GM12878 (cell line): ENCODE measurements at regions not wholly inside any gene's neighbourhood (a gene's known extent, or its start where the extent isn't known, plus 50 kb on each side); places are given as distances from the start of the nearest gene placed in this dataset.

Experiments used
- ATAC-seq: fragments of 200-7000 bp; cut with Tn5 transposase; 3 replicates; pipeline ENCODE4 v1.9.1; 2020; ENCODE audit warnings: mild to moderate bottlenecking, moderate library complexity
- BruUV-seq: library from RNA; stranded (reverse); fragments of 400-500 nt; replicated peaks from 2 replicates; lab custom pipeline; 2021; lab: Mats Ljungman, UMichigan
- CTCF ChIA-PET: fragments of 300-600 bp; sonication (Branson Sonifier 250); formaldehyde crosslinking; extraction: SDS; loops from one replicate; lab custom pipeline; 2021; ENCODE audit warnings: inconsistent platforms; lab: Yijun Ruan, JAX
- POLR2A ChIA-PET: fragments of 350-600 bp; formaldehyde crosslinking; extraction: SDS; loops from one replicate; lab custom pipeline; 2021; ENCODE audit warnings: inconsistent platforms; lab: Charles Lee
- RAD21 ChIA-PET: fragments of 300-600 bp; sonication (Branson Sonifier 250); formaldehyde crosslinking; loops from one replicate; lab custom pipeline; 2023; ENCODE audit warnings: antibody characterized with exemption; ENCODE audit not compliant: unreplicated experiment; lab: Charles Lee
- SMC1A ChIA-PET: fragments of 300-600 bp; sonication (Branson Sonifier 250); formaldehyde crosslinking; loops from one replicate; lab custom pipeline; 2023; ENCODE audit not compliant: unreplicated experiment, uncharacterized antibody; lab: Charles Lee
- DNase-seq: peaks from one replicate; pipeline ENCODE4 v3.0.0-alpha.2; 2011; ENCODE audit warnings: low read depth, low spot score
- FAIRE-seq: peaks from 3 replicates; lab custom pipeline; 2011; peaks lifted over from hg19 to GRCh38; lab: Jason Lieb, UNC
- H2AFZ ChIP-seq: 2 replicates; pipeline ENCODE4 v1.6.0; 2011; ENCODE audit warnings: low read depth, low read length, control low read depth; ENCODE audit not compliant: control insufficient read depth
- H3K27ac ChIP-seq: 2 replicates; pipeline ENCODE4 v1.5.1; 2011; ENCODE audit warnings: control low read depth; ENCODE audit not compliant: control insufficient read depth, insufficient read depth
- H3K27me3 ChIP-seq, 2 experiments: replicated peaks in 1 of 2; 2 replicates each; pipeline versions ENCODE4 v1.6.0 to v1.6.1; 2011; ENCODE audit warnings: low read length in 1 of 2; ENCODE audit not compliant: control insufficient read depth in 2 of 2, insufficient read depth in 2 of 2
- H3K36me3 ChIP-seq, 2 experiments: 2 replicates each; pipeline ENCODE4 v1.5.1; 2011; ENCODE audit warnings: low read length in 1 of 2; ENCODE audit not compliant: control insufficient read depth in 2 of 2, insufficient read depth in 2 of 2
- H3K4me1 ChIP-seq: 2 replicates; pipeline ENCODE4 v1.6.1; 2011; ENCODE audit warnings: mild to moderate bottlenecking, low read length, moderate library complexity, mixed read lengths; ENCODE audit not compliant: control insufficient read depth, insufficient read depth
- H3K4me2 ChIP-seq: 2 replicates; pipeline ENCODE4 v1.6.0; 2011; ENCODE audit warnings: control low read depth; ENCODE audit not compliant: control insufficient read depth, insufficient read depth
- H3K4me3 ChIP-seq: fragments of 200-600 bp; sonication (generic); 2 replicates; pipeline ENCODE4 v1.5.1; 2016
- H3K79me2 ChIP-seq: 2 replicates; pipeline ENCODE4 v1.6.0; 2011; ENCODE audit warnings: low read length; ENCODE audit not compliant: control insufficient read depth, insufficient read depth
- H3K9ac ChIP-seq: 2 replicates; pipeline ENCODE4 v1.8.0; 2011; ENCODE audit warnings: low read length, control low read depth, mixed read lengths; ENCODE audit not compliant: control insufficient read depth, insufficient read depth
- H3K9me3 ChIP-seq: replicated peaks from 3 replicates; pipeline ENCODE4 v1.5.1; 2011; ENCODE audit warnings: mild to moderate bottlenecking, low read length; ENCODE audit not compliant: control insufficient read depth, insufficient read depth
- H4K20me1 ChIP-seq: 2 replicates; pipeline ENCODE4 v1.6.0; 2011; ENCODE audit not compliant: control insufficient read depth, insufficient read depth
- NR2F1 ChIP-seq: fragments of 450-650 bp; conservative IDR thresholded peaks from 2 replicates; pipeline ENCODE4 v1.6.1; 2017; ENCODE audit warnings: mild to moderate bottlenecking
- WGBS: methylation state at CpG from one replicate; pipeline ENCODE4 v1.1.6; 2016; ENCODE audit warnings: low lambda C conversion rate; ENCODE audit not compliant: insufficient replicate concordance, insufficient coverage; ENCODE audit errors: missing lambda C conversion rate; 5-methylcytosine and 5-hydroxymethylcytosine counted together
- in situ Hi-C: fragments of 300-500 bp; cut with MboI; formaldehyde crosslinking; loops from 9 replicates; pipeline ENCODE4 v1.14.3; 2018; ENCODE audit warnings: mixed read lengths
- intact Hi-C: fragments of 100-400 bp; cut with micrococcal nuclease; formaldehyde crosslinking; loops from one replicate; pipeline ENCODE4 v1.14.2; 2022; ENCODE audit not compliant: unreplicated experiment
- TF ChIP-seq, protein P1 (sequence below): IDR thresholded peaks from 2 replicates; pipeline ENCODE4 v1.6.1; 2012; ENCODE audit warnings: low read length, inconsistent platforms
- TF ChIP-seq, protein P2 (sequence below): IDR thresholded peaks from 2 replicates; pipeline ENCODE4 v1.6.1; 2012; ENCODE audit warnings: improper control_type of control experiment, low read depth, low read length; ENCODE audit not compliant: insufficient replicate concordance

DNA sequence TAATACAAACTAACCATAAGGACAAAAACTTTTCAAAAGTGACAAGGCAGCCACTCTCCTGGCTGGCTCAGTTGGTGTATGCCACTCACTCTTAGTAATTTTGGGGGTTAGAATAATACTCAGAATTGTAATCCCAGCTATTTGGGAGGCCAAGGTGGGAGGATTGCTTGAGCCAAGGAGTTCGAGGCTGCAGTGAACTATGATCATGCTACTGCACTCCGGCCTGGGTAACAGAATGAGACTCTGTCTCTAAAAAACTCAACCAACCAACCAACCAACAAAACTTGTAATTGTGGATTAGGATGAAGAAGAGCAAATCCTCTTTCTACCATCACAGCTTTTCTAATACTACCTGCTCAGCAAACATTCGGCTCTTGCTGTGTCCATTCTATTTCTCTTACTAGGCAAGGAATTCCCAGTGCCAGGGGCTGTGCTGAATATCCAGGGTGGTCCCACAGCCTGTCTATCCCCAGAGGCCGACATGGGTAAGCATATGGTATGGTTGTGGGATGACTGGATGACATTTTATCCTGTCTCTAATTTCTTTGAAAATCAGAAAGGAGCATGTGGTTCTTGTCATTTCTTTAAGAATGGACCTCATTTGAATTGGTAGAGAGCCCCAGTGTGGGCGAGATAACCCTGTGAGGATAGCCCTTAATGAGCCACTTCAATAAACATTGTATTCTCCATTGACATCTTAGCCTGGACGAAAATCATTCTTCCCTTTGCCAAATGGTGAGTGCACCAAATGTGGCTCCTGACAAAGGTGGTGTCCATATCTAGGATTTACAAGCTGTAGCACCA is 220.1 kb downstream of the MYCN start (continued):
- TF ChIP-seq, protein P1, sequence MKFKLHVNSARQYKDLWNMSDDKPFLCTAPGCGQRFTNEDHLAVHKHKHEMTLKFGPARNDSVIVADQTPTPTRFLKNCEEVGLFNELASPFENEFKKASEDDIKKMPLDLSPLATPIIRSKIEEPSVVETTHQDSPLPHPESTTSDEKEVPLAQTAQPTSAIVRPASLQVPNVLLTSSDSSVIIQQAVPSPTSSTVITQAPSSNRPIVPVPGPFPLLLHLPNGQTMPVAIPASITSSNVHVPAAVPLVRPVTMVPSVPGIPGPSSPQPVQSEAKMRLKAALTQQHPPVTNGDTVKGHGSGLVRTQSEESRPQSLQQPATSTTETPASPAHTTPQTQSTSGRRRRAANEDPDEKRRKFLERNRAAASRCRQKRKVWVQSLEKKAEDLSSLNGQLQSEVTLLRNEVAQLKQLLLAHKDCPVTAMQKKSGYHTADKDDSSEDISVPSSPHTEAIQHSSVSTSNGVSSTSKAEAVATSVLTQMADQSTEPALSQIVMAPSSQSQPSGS = no peak
- no peak for TF ChIP-seq NR2F1

DNA sequence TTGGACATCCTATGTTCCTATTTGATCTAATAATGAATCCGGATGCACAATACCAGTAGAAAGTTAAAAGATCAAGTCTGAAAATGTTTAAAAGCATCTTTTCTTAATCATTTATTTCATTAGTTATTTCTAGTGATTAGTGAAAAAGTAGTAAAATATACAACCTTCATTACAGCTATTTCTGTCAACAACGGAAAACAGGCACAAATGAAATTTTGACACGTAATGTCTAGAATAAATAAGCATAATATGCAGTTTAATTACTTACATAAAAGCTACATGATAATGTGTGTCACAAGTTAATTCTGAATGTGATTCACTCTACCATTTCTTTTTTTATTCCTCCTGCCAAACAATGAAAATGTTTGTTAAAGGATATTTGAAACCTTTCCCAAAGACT is 216.1 kb downstream of the MYCN start:
- Histone ChIP-seq H3K4me3 (no peak overlapping the region), H3K9ac (no peak overlapping the region), H2AFZ (no peak overlapping the region), H3K4me1 (no peaks in the 10 kb centered on the region), H3K4me2 (no peak overlapping the region), H3K9me3 (no peaks in the 10 kb centered on the region), H3K79me2 (no peaks in the 10 kb centered on the region), H3K36me3 (no peaks in the 10 kb centered on the region), H4K20me1 (no peaks in the 10 kb centered on the region), H3K27ac (no peak overlapping the region), H3K27me3 (no peaks in the 10 kb centered on the region; a peak in 1 of 4 replicates)
- TF ChIP-seq, protein P2, sequence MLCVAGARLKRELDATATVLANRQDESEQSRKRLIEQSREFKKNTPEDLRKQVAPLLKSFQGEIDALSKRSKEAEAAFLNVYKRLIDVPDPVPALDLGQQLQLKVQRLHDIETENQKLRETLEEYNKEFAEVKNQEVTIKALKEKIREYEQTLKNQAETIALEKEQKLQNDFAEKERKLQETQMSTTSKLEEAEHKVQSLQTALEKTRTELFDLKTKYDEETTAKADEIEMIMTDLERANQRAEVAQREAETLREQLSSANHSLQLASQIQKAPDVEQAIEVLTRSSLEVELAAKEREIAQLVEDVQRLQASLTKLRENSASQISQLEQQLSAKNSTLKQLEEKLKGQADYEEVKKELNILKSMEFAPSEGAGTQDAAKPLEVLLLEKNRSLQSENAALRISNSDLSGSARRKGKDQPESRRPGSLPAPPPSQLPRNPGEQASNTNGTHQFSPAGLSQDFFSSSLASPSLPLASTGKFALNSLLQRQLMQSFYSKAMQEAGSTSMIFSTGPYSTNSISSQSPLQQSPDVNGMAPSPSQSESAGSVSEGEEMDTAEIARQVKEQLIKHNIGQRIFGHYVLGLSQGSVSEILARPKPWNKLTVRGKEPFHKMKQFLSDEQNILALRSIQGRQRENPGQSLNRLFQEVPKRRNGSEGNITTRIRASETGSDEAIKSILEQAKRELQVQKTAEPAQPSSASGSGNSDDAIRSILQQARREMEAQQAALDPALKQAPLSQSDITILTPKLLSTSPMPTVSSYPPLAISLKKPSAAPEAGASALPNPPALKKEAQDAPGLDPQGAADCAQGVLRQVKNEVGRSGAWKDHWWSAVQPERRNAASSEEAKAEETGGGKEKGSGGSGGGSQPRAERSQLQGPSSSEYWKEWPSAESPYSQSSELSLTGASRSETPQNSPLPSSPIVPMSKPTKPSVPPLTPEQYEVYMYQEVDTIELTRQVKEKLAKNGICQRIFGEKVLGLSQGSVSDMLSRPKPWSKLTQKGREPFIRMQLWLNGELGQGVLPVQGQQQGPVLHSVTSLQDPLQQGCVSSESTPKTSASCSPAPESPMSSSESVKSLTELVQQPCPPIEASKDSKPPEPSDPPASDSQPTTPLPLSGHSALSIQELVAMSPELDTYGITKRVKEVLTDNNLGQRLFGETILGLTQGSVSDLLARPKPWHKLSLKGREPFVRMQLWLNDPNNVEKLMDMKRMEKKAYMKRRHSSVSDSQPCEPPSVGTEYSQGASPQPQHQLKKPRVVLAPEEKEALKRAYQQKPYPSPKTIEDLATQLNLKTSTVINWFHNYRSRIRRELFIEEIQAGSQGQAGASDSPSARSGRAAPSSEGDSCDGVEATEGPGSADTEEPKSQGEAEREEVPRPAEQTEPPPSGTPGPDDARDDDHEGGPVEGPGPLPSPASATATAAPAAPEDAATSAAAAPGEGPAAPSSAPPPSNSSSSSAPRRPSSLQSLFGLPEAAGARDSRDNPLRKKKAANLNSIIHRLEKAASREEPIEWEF = no peak
- intact Hi-C loops = no loop called here
- BruUV-seq = no TSS peak
- no peak for FAIRE-seq
- no peak for DNase-seq
- WGBS = 49% methylated on average over 3 of the region's 3 CpGs
- SMC1A ChIA-PET = no interaction called here
- POLR2A ChIA-PET = no interaction called here
- CTCF ChIA-PET = no interaction called here
- in situ Hi-C loops = no loop called here
- RAD21 ChIA-PET = no interaction called here
- ATAC-seq = no peak
